ENCODE measurements at regions not wholly inside any gene's neighbourhood (a gene's known extent, or its start where the extent isn't known, plus 50 kb on each side); places are given as distances from the start of the nearest gene placed in this dataset.

DNA sequence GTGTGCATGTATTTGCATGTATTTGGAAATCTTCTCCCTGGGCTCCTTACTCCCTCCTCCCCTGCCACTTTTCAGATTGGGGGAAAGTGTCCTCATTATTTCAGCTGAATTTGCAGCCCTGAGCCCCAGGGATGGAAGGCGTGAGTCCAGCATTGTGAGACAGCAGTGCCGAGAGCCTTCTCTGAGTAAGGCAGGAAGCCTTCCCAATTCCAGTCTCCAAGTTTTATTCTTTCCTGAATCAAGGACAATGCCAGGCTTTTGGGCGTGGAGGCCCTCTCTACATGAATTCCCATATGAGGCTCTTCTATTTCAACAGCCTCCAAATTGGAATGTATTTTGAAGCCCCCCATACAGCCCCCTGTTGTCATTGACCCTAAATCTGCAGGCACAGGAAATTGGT lies 163.5 kb downstream of the ACKR3 start:
- no peak for ATAC-seq
- Mint-ChIP-seq H3K9me3 (ENCODE audit: low read depth) (no peaks in the 10 kb centered on the region), H3K4me3 (no peak overlapping the region), H3K27me3 (peaks cover 3% of the 10 kb centered on the region), H3K4me1 (no peaks in the 10 kb centered on the region), H3K27ac (no peak overlapping the region), H3K36me3 (ENCODE audit: low read depth) (no peaks in the 10 kb centered on the region)
- CTCF ChIA-PET, result no interaction called here
- no peak for DNase-seq
- intact Hi-C loops (cut with DNase I, micrococcal nuclease), result no loop called here
- POLR2A ChIA-PET, result no interaction called here

DNA sequence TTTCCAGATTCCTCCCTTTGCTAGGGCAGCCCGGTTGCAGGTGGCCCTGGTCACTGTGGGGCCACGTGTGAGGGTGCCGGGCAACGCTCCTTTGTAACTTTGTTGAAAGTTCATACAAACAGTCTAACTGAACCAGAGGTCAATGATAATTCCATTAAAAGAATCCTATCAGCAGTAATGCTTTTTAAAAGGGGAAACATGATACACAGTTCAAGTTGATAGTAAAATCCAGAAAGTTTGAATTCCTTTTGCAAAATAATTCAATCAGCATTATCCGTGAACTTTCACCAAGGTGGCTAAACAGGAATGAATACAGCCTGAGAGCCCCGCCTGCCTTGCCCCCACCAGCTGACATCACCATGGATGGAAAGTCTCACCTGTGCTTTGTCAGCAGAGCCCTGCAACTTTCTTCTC lies 166.2 kb downstream of the ACKR3 start:
- POLR2A ChIA-PET, result no interaction called here
- H3K4me3 Mint-ChIP-seq, result no peak overlapping the region
- DNase-seq, result no peak
- no peaks in the 10 kb centered on the region for H3K36me3 Mint-ChIP-seq (ENCODE audit: low read depth)
- CTCF ChIA-PET, result no interaction called here
- H3K27ac Mint-ChIP-seq, result no peak overlapping the region
- peaks cover 10% of the 10 kb centered on the region for H3K27me3 Mint-ChIP-seq
- H3K9me3 Mint-ChIP-seq (ENCODE audit: low read depth), result no peaks in the 10 kb centered on the region
- ATAC-seq, result no peak
- intact Hi-C loops (cut with DNase I, micrococcal nuclease), result no loop called here
- no peaks in the 10 kb centered on the region for H3K4me1 Mint-ChIP-seq

DNA sequence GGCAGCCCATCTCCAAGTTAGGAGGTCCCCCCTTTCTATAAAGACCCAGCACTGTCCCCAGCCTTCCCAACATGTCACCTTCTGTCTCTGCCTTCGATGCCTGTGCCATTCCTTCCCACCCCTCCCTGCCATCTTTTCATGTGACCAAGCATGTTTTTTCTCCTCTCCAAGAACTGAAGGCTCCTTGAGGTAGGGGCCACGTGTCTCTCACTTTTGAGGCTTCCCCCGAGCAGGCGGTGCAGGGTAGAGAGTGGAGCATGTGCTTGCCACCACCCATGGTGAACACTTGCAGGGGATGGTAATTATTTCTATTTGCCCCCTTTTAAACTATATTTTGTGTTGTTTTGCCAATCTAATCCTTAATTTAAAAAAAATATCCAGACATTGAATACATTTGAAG lies 168.4 kb downstream of the ACKR3 start:
- ChIA-PET POLR2A (no interaction called here), CTCF (no interaction called here)
- H3K4me1 Mint-ChIP-seq, result no peaks in the 10 kb centered on the region
- ATAC-seq, result no peak
- no peaks in the 10 kb centered on the region for H3K36me3 Mint-ChIP-seq (ENCODE audit: low read depth)
- H3K9me3 Mint-ChIP-seq (ENCODE audit: low read depth), result no peaks in the 10 kb centered on the region
- no peak overlapping the region for H3K4me3 Mint-ChIP-seq
- peaks cover 10% of the 10 kb centered on the region for H3K27me3 Mint-ChIP-seq
- intact Hi-C loops (cut with DNase I, micrococcal nuclease), result no loop called here
- no peak for DNase-seq
- no peak overlapping the region for H3K27ac Mint-ChIP-seq

DNA sequence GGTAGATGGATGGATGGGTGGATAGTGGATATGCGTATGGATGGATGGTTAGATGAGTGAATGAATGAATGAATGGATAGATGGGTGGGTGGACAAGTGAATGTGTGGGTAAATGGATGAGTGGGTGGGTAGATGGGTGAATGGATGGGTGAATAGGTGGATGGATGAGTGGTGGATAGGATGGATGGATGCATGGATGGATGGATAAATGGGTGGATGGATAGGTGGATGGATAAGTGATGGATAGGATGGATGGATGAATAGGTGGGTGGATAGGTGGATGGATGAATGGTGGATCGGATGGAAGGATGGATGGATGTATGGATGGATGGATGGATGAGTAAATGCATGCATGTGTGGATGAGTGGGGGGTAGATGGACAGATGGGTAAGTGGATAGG lies 169.3 kb downstream of the ACKR3 start:
- Mint-ChIP-seq H3K9me3 (ENCODE audit: low read depth) (no peaks in the 10 kb centered on the region), H3K4me3 (no peak overlapping the region), H3K27me3 (peaks cover 9% of the 10 kb centered on the region), H3K27ac (no peak overlapping the region), H3K4me1 (no peaks in the 10 kb centered on the region), H3K36me3 (ENCODE audit: low read depth) (no peaks in the 10 kb centered on the region)
- no peak for ATAC-seq
- CTCF ChIA-PET, result no interaction called here
- POLR2A ChIA-PET, result no interaction called here
- DNase-seq, result no peak
- intact Hi-C loops (cut with DNase I, micrococcal nuclease), result no loop called here

DNA sequence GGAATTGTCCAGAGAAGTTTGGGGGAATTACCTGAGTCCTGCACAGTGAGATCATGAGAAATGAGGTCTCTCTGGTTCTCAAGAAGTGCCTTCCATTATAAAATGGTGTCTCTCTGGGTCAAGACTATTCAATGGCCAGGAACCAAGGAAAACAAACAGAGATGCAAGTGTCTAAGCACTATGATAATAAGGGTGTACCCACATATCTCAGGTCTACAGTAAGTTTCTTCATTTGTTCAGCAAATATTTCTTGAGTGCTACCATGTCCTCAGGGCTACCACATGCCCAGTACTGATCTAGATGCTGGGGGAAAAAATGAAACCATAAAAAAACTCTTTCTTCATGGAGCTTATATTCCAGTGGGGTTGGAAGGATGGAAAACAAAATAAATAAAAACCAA lies 170.0 kb downstream of the ACKR3 start:
- H3K27ac Mint-ChIP-seq, result no peak overlapping the region
- intact Hi-C loops (cut with DNase I, micrococcal nuclease), result no loop called here
- no peaks in the 10 kb centered on the region for H3K36me3 Mint-ChIP-seq (ENCODE audit: low read depth)
- no peak overlapping the region for H3K4me3 Mint-ChIP-seq
- H3K27me3 Mint-ChIP-seq, result peaks cover 8% of the 10 kb centered on the region
- DNase-seq (no peak), ATAC-seq (no peak)
- CTCF ChIA-PET, result interaction anchor here (0.7 kb wide), 1 partner anchor 1523 kb away, joined by 3 read pairs; no protein-coding TSS in a partner anchor
- H3K9me3 Mint-ChIP-seq (ENCODE audit: low read depth), result no peaks in the 10 kb centered on the region
- POLR2A ChIA-PET, result no interaction called here
- no peaks in the 10 kb centered on the region for H3K4me1 Mint-ChIP-seq

DNA sequence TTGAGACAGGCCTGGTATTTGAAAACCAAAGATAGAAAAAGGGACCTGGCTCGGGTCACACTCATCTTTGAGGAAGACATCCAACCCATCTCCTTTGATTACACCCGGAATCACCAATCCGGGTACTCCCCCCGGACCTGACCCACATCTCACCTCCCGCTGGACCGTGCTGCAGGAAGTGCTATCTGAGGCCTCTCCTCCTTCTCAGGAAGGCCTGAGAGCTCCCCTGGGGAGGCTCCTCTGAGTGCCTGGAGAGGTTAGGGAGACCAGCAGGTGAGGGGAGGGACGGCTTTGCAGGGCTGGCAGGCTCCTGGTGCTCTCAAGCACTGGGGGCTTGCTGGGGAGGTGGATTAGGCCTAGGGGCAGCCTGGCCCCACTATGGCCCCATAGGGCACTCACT lies 170.9 kb downstream of the ACKR3 start:
- no peak overlapping the region for H3K27ac Mint-ChIP-seq

DNA sequence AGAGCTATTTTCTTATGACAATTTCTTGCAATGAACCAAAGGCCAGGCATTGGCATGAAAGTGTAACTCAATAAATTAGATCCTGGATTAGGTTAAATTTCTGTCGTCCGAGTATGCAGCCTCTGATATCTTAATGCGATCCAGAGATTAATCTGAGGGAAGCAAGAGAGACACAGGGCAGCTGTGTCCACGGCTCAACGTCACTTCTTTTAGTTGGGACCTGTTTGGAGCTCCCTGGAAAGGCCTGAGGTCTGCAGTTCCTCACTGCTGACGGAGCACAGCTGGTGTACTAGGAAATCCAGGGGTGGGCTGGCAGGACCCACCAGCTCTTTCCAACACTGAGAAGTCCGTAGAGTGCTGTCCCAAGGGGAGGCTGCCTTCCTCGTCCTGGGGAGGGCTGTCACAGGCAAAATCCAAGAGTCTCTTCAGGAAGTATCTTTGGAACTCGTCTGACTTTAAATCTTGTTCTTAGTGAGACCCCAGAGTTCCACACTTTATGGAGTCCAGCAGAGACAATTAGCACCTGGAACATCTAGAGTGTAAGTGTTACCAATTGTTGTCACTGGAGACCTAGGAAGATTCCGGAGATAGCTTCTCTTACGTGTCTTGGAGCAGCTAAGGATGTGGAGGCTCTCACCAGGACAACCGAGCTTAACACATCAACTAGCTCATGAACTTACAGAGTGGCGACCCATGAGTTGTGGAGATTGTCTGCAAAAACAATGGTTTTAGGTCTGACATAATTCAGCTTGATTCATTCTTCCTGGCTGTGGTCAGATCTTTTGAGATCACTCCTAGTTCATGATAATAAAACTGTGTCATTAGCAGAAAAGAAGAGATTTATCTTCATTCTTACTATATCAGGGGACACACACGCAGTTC lies 173.7 kb downstream of the ACKR3 start:
- H3K36me3 Mint-ChIP-seq (ENCODE audit: low read depth), result no peaks in the 10 kb centered on the region

More for the DNA sequence above, 170.9 kb downstream of the ACKR3 start:
- H3K4me1 Mint-ChIP-seq, result no peaks in the 10 kb centered on the region
- ChIA-PET CTCF (no interaction called here), POLR2A (no interaction called here)
- DNase-seq (no peak), ATAC-seq (no peak)
- intact Hi-C loops (cut with DNase I, micrococcal nuclease), result no loop called here
- H3K9me3 Mint-ChIP-seq (ENCODE audit: low read depth), result no peaks in the 10 kb centered on the region
- no peaks in the 10 kb centered on the region for H3K36me3 Mint-ChIP-seq (ENCODE audit: low read depth)
- H3K4me3 Mint-ChIP-seq, result no peak overlapping the region
- peaks cover 10% of the 10 kb centered on the region for H3K27me3 Mint-ChIP-seq

DNA sequence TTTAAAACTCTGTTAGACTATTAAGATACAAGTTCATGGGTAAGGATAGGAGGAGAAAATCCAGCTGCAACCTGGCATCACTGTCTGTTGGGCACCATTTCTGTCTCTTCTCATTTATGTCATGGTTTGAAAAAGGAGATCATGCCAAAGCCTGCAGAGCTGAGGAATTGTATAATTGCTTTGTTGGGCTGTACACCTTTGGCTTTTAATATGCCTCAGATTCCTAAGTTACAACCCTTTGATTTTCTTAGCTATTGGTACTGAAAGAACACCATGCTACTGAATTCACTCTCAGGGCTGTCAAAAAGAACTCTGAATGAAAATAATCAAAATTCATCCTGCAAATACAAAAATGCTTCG lies 174.3 kb downstream of the ACKR3 start:
- POLR2A ChIA-PET, result no interaction called here
- CTCF ChIA-PET, result no interaction called here
- H3K27me3 Mint-ChIP-seq, result peaks cover 3% of the 10 kb centered on the region
- H3K4me3 Mint-ChIP-seq, result no peak overlapping the region
- H3K4me1 Mint-ChIP-seq, result no peaks in the 10 kb centered on the region
- no peak for ATAC-seq
- intact Hi-C loops (cut with DNase I, micrococcal nuclease), result no loop called here
- no peaks in the 10 kb centered on the region for H3K36me3 Mint-ChIP-seq (ENCODE audit: low read depth)
- H3K27ac Mint-ChIP-seq, result no peak overlapping the region
- no peaks in the 10 kb centered on the region for H3K9me3 Mint-ChIP-seq (ENCODE audit: low read depth)
- DNase-seq, result no peak

More for the DNA sequence above, 173.7 kb downstream of the ACKR3 start:
- DNase-seq (no peak), ATAC-seq (no peak)
- peaks cover 8% of the 10 kb centered on the region for H3K27me3 Mint-ChIP-seq
- CTCF ChIA-PET, result interaction anchor here (0.5 kb wide), 2 partner anchors 12 to 43 kb away, joined by 3 read pairs; no protein-coding TSS in a partner anchor
- intact Hi-C loops (cut with DNase I, micrococcal nuclease), result no loop called here
- no peak overlapping the region for H3K27ac Mint-ChIP-seq
- no peaks in the 10 kb centered on the region for H3K4me1 Mint-ChIP-seq
- no peak overlapping the region for H3K4me3 Mint-ChIP-seq
- H3K9me3 Mint-ChIP-seq (ENCODE audit: low read depth), result no peaks in the 10 kb centered on the region
- POLR2A ChIA-PET, result no interaction called here

DNA sequence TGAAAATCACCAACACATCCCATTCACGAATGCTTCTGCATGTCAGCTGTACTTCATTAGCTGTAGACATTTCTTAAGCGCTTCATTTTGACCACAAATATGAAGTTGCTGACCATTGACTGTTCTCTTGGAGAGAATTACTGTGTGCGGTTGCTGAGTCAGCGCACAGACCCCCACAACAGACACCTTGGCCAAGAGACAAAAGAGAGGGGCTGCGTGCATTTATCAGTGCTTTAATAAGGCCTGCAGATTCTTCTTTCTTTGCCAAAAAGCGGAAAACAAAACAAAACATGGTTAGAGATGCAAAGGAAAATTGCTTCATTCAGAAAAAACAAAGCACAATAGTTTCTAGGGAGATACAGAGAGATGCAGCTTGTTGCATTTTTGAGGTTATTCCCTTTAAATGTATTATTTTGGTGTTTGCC lies 174.7 kb downstream of the ACKR3 start:
- DNase-seq (no peak), ATAC-seq (no peak)
- no peak overlapping the region for H3K4me3 Mint-ChIP-seq
- POLR2A ChIA-PET, result no interaction called here
- CTCF ChIA-PET, result no interaction called here
- H3K27ac Mint-ChIP-seq, result no peak overlapping the region
- H3K27me3 Mint-ChIP-seq, result peaks cover 2% of the 10 kb centered on the region
- no peaks in the 10 kb centered on the region for H3K4me1 Mint-ChIP-seq
- intact Hi-C loops (cut with DNase I, micrococcal nuclease), result no loop called here
- H3K9me3 Mint-ChIP-seq (ENCODE audit: low read depth), result no peaks in the 10 kb centered on the region
- no peaks in the 10 kb centered on the region for H3K36me3 Mint-ChIP-seq (ENCODE audit: low read depth)

DNA sequence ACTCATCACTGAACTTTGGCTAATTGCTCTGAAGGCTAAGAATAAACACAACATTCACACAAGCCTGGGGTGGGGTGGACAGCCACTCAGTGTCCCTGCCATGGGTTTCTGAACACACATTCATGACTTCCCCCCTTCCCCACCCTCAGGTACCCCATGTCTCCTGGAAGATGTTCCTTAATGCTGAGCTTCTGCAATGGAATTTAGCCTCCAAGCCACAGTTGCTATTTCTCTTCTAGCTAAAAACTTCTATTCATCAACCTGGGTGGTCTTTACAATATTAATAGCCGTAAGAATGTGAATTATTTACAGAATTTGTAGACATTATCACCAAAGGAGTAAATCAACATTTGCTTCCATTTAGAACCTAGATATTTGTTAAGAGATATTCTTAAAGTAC lies 175.1 kb downstream of the ACKR3 start:
- no peak overlapping the region for H3K27ac Mint-ChIP-seq
- ATAC-seq (no peak), DNase-seq (no peak)
- peaks cover 2% of the 10 kb centered on the region for H3K27me3 Mint-ChIP-seq
- no peak overlapping the region for H3K4me3 Mint-ChIP-seq
- ChIA-PET CTCF (no interaction called here), POLR2A (no interaction called here)
- no peaks in the 10 kb centered on the region for H3K9me3 Mint-ChIP-seq (ENCODE audit: low read depth)
- no peaks in the 10 kb centered on the region for H3K4me1 Mint-ChIP-seq
- no peaks in the 10 kb centered on the region for H3K36me3 Mint-ChIP-seq (ENCODE audit: low read depth)
- intact Hi-C loops (cut with DNase I, micrococcal nuclease), result no loop called here

DNA sequence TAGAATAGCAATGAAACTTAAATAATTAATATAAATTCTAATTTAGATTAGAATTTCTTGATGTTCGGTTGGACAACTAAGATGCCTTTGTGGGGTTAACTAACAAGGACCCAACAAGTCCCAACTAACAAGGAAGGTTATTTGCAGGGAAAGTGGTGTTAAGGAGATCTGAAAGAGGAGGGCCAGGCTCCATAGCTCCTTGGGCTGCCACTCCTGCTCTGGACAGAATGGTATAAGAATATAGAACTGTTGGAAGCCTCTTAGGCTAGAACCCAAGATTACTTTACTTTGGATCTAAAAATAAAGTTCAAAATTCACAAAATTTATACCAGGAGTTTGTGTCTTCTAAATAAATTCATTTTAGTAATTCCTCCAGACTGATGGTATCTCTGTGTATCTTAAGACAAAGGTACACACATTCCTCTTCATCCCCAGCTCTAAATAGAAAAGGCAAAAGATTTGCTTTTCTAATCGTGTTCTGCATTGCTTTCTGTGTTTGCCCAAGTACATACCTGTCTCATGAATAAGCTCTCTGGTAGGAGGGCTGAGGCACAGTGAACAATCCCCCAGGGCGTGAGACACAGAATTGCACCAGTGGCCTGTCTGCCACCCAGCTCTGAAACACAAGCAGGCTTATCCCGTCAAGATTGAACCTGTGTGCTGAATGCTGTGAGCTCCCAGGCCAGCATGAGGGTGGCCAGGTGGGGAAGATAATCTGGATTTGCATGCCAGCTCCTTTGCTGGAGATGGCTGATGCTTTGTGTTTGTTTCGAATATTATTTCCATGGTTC lies 176.0 kb downstream of the ACKR3 start:
- H3K36me3 Mint-ChIP-seq (ENCODE audit: low read depth), result no peaks in the 10 kb centered on the region

DNA sequence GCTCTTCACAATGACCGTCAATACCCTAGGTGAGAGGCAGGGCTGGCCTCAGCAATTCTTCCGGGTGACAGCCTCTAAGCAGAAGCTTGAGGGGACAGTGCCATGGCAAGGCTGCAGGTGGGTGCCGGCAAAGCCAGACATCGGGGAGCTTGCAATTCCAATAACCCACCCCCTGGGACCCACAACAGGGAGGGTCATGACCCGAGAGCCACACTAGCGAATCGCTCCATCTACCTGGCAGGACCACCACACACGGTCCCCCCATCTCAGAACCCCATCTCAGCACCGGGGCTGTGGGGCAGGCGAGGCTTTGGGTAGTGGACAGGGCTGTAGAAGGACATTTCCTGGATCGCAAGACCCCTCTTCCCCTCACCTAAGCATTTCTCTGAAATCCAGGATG lies 177.2 kb downstream of the ACKR3 start:
- no peak overlapping the region for H3K4me3 Mint-ChIP-seq
- H3K4me1 Mint-ChIP-seq, result no peaks in the 10 kb centered on the region
- ChIA-PET POLR2A (no interaction called here), CTCF (no interaction called here)
- H3K36me3 Mint-ChIP-seq (ENCODE audit: low read depth), result no peaks in the 10 kb centered on the region
- intact Hi-C loops (cut with DNase I, micrococcal nuclease), result no loop called here
- no peaks in the 10 kb centered on the region for H3K9me3 Mint-ChIP-seq (ENCODE audit: low read depth)
- no peak overlapping the region for H3K27ac Mint-ChIP-seq
- DNase-seq (no peak), ATAC-seq (no peak)
- H3K27me3 Mint-ChIP-seq, result peaks cover 2% of the 10 kb centered on the region

More for the DNA sequence above, 176.0 kb downstream of the ACKR3 start:
- ATAC-seq, result no peak
- ChIA-PET POLR2A (no interaction called here), CTCF (no interaction called here)
- Mint-ChIP-seq H3K4me1 (no peaks in the 10 kb centered on the region), H3K9me3 (ENCODE audit: low read depth) (no peaks in the 10 kb centered on the region), H3K27ac (no peak overlapping the region), H3K4me3 (no peak overlapping the region), H3K27me3 (peaks cover 2% of the 10 kb centered on the region)
- intact Hi-C loops (cut with DNase I, micrococcal nuclease), result no loop called here
- DNase-seq, result no peak

Measured in activated CD4-positive, alpha-beta T cell treated with anti-CD3 and anti-CD28 coated beads for 36 hours (primary cell).